ENCODE measurements at regions not wholly inside any gene's neighbourhood (a gene's known extent, or its start where the extent isn't known, plus 50 kb on each side); places are given as distances from the start of the nearest gene placed in this dataset.

DNA sequence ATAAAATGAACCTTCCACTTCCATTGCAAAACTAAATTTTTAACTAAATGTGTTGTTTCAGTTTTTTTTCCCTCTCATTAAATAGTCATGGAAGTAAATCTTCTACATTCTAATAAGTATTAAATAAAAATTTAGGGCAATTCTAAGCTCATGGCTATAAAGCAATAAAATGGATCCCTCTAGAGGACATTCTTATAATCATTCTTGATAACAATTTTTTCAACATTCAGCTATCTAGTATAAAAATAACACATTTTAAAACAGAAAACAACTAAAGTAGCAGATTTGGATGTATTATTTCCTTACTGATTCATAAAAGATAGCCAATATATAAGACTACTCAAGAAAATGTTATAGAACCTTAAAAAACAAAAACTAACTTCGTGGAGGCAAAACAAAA is 393.1 kb downstream of the PLOD2 start:
- no peaks in the 10 kb centered on the region for H3K36me3 ChIP-seq (ENCODE audit: insufficient read depth, low read length)
- H3K9me3 ChIP-seq (ENCODE audit: low read length) = no peaks in the 10 kb centered on the region
- H3K4me2 ChIP-seq (ENCODE audit: low read length) = no peak overlapping the region
- no peak overlapping the region for H3K4me3 ChIP-seq (ENCODE audit: low read depth, low read length, poor library complexity, severe bottlenecking)
- H3K9me2 ChIP-seq (ENCODE audit: low read depth, low read length) = no peaks in the 10 kb centered on the region
- H3K79me2 ChIP-seq (ENCODE audit: insufficient read depth, low read length) = no peaks in the 10 kb centered on the region
- no peak overlapping the region for H2AFZ ChIP-seq (ENCODE audit: low read length)
- H4K20me1 ChIP-seq (ENCODE audit: insufficient read depth, low read length) = no peaks in the 10 kb centered on the region
- H3F3A ChIP-seq (ENCODE audit: insufficient read depth, low read length) = no peaks in the 10 kb centered on the region
- H3K27ac ChIP-seq (ENCODE audit: low read depth, low read length, poor library complexity, severe bottlenecking) = no peak overlapping the region
- no peaks in the 10 kb centered on the region for H3K4me1 ChIP-seq (ENCODE audit: insufficient read depth, low read length, severe bottlenecking)
- no peak overlapping the region for H3K9ac ChIP-seq (ENCODE audit: low read length)
- H3K27me3 ChIP-seq (ENCODE audit: insufficient read depth, low read length) = no peaks in the 10 kb centered on the region
- TF ChIP-seq EZH2 (IDR thresholded peaks at IDR 0.05; ENCODE audit: borderline replicate concordance, low read length) = no peak
- 0 out of 2 replicates have a peak, but pooled peaks have one; percentile 14 for TF ChIP-seq CTCF (IDR thresholded peaks at IDR 0.05; ENCODE audit: low read length)

GRCh38 chr3:145776782-145777408 is 384.1 kb downstream of the PLOD2 start:
- Histone ChIP-seq H3K36me3 (ENCODE audit: insufficient read depth, low read length) (no peaks in the 10 kb centered on the region), H3K27me3 (ENCODE audit: insufficient read depth, low read length) (no peaks in the 10 kb centered on the region), H3K4me2 (ENCODE audit: low read length) (no peak overlapping the region), H2AFZ (ENCODE audit: low read length) (no peak overlapping the region), H3K9ac (ENCODE audit: low read length) (no peak overlapping the region), H4K20me1 (ENCODE audit: insufficient read depth, low read length) (no peaks in the 10 kb centered on the region), H3F3A (ENCODE audit: insufficient read depth, low read length) (no peaks in the 10 kb centered on the region), H3K4me3 (ENCODE audit: low read depth, low read length, poor library complexity, severe bottlenecking) (no peak overlapping the region), H3K27ac (ENCODE audit: low read depth, low read length, poor library complexity, severe bottlenecking) (no peak overlapping the region), H3K9me2 (ENCODE audit: low read depth, low read length) (no peaks in the 10 kb centered on the region), H3K9me3 (ENCODE audit: low read length) (no peaks in the 10 kb centered on the region), H3K4me1 (ENCODE audit: insufficient read depth, low read length, severe bottlenecking) (no peaks in the 10 kb centered on the region), H3K79me2 (ENCODE audit: insufficient read depth, low read length) (no peaks in the 10 kb centered on the region)
- peak; percentile 73; the same call in 1 of the 2 replicates for TF ChIP-seq CTCF (IDR thresholded peaks at IDR 0.05; ENCODE audit: low read length)
- no peak for TF ChIP-seq EZH2 (IDR thresholded peaks at IDR 0.05; ENCODE audit: borderline replicate concordance, low read length)

GRCh38 chr3:145780301-145780700 is 380.7 kb downstream of the PLOD2 start:
- no peaks in the 10 kb centered on the region for H3K79me2 ChIP-seq (ENCODE audit: insufficient read depth, low read length)
- no peak overlapping the region for H3K27ac ChIP-seq (ENCODE audit: low read depth, low read length, poor library complexity, severe bottlenecking)
- no peaks in the 10 kb centered on the region for H3K27me3 ChIP-seq (ENCODE audit: insufficient read depth, low read length)
- no peak overlapping the region for H3K4me3 ChIP-seq (ENCODE audit: low read depth, low read length, poor library complexity, severe bottlenecking)
- H4K20me1 ChIP-seq (ENCODE audit: insufficient read depth, low read length) = no peaks in the 10 kb centered on the region
- H3K9me3 ChIP-seq (ENCODE audit: low read length) = no peaks in the 10 kb centered on the region
- no peak overlapping the region for H3K4me2 ChIP-seq (ENCODE audit: low read length)
- no peaks in the 10 kb centered on the region for H3K36me3 ChIP-seq (ENCODE audit: insufficient read depth, low read length)
- no peaks in the 10 kb centered on the region for H3K4me1 ChIP-seq (ENCODE audit: insufficient read depth, low read length, severe bottlenecking)
- no peak for TF ChIP-seq EZH2 (IDR thresholded peaks at IDR 0.05; ENCODE audit: borderline replicate concordance, low read length)
- TF ChIP-seq CTCF (IDR thresholded peaks at IDR 0.05; ENCODE audit: low read length) = no peak
- no peak overlapping the region for H3K9ac ChIP-seq (ENCODE audit: low read length)
- no peaks in the 10 kb centered on the region for H3K9me2 ChIP-seq (ENCODE audit: low read depth, low read length)
- H2AFZ ChIP-seq (ENCODE audit: low read length) = no peak overlapping the region
- no peaks in the 10 kb centered on the region for H3F3A ChIP-seq (ENCODE audit: insufficient read depth, low read length)
